ENCODE measurements at regions not wholly inside any gene's neighbourhood (a gene's known extent, or its start where the extent isn't known, plus 50 kb on each side); places are given as distances from the start of the nearest gene placed in this dataset.
A peak's percentile ranks its signal among the peaks of the same experiment; 100 is the strongest.
"Not testable (repeated sequence)": the region's sequence is repeated elsewhere in the genome, so short reads cannot be mapped to it uniquely, and the experiment has no call there.

GRCh38 chr13:79966493-79966895 lies 374.4 kb downstream of the SPRY2 start:
- no peak for DNase-seq

DNA sequence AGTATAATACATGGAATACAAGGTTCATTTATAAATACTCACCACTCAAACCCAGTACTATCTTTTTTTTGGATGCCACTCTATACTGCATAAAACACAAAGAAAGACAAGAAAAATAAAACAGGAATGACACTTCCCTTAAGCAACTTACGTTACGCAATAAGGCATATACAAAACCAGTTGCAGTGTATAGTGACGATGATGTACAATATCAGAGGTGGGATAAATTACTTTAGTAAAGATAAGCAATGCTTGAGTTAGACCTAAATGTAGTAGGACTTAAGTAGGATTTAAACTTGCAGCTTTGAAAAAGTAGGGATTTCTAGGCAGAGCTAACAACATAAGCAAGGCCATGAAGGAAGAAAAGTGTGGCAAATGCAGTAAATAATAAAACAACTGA lies 374.9 kb downstream of the SPRY2 start:
- peak; percentile 35 for DNase-seq

DNA sequence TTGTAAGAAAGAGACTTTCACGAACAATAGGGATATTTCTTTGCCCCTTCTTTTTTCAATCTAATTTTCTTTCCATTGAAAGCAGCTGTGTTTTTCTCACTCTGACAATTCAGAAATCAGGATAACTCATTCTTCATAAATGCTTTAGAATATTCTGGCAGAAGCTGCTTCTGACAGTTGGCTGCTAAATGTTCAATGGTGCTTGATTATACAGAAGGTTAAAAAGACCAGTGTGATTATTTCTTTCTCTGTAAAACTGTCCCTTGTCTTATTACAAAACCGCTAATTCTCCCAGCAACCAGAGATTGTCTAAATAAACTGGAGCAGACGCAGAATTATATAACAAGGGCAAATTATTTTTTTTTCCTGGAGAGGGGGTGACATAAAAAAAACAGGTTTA lies 394.4 kb downstream of the SPRY2 start:
- no peak for DNase-seq

DNA sequence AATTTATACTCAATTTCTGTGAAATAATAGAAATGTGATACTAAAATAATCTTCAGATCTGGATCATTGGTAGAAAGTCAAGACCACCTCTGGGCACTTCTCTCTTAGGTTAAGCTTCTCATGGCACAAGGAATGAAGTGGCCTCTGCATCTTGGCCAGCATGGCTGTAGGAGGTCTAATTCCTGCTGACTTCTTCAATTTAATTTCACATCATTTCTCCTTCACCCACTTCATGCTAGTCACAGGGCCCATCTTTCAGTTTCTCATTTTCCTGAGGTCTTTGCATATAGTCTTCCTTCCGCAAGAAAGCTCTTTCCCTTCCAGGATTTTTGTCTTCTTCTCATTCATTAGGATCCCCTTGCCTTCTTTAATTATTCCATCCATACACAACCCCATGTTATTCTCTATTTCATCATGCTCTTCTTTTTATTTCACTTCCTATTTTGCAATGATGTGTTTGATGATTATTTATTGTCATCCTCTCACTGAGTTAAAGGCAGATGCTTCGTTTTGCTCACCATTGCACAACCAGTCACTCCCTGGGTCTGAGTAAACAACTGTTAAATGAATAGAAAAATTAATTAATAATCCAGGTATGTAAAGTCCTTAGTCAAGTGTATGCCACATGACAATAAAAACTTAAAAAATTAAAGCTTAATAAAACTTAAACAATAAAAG lies 397.4 kb downstream of the SPRY2 start:
- peak; percentile 76 for DNase-seq

DNA sequence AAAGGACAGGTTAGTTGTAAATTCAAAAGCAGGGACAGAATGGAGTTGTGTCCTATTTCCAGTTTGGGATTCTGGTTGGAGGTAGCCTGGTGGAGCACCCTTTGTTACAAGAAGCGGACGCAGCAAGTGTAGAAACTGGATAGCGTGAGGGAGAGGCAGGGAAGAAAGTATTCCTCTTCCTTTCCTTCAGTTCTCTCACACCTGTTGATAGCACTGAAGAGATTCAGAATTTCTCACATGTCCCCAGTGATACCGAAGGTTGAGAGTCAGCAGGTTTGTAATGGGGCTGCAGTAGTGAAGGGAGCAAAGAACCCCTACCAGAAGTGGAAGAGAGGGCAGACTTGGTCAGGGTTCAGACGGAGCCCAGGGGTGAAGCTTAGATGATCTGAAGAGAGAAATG lies 399.2 kb downstream of the SPRY2 start:
- no peak for DNase-seq

DNA sequence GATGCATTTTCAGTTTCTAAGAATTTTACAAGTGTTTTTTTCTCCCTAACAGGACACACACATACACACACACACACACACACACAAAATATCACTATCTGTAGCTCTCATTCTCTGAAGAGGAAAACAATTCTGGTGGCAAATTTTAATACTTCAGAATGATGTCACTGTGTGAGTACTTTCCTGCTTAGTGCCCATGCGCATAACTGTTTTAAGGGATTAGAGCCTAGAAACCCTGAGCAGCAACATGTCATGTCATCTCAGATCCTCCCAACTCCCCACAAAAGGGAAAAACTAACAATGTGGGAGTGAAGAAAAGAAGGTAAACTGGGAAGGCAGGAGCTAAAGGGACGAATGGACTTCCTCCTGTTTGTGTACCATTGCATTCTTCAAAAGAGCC lies 401.2 kb downstream of the SPRY2 start:
- DNase-seq: no peak

- DNase-seq: no peak
Observed at GRCh38 chr13:79937771-79938216, 403.1 kb downstream of the SPRY2 start.

GRCh38 chr13:79937311-79937710 lies 403.6 kb downstream of the SPRY2 start:
- no peak for DNase-seq

GRCh38 chr13:79936368-79937136 lies 404.4 kb downstream of the SPRY2 start:
- DNase-seq: no peak

GRCh38 chr13:79935121-79935520 lies 405.8 kb downstream of the SPRY2 start:
- no peak for DNase-seq

GRCh38 chr13:79933389-79933788 lies 407.5 kb downstream of the SPRY2 start:
- no peak for DNase-seq

DNA sequence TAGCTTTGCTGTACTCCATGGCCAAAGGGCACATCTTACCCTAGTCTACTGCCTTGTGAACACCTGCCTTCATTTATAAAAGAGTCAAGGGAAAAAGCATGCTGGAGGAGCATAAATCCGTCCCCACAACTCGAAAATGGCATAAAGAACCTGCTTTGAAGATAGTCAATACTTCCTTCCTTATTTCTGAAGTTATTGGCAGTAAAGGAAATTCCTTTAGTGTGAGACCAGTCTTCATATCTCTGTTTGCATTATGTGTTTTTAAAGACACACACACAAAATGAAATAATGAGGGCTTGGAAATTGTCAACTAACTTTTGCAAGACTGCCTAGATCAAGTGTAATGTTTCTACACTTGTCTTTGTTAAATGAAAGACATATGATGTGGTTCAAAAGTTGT lies 408.4 kb downstream of the SPRY2 start:
- no peak for DNase-seq

- not testable (repeated sequence) for DNase-seq
Observed at GRCh38 chr13:79923973-79924556, 416.9 kb downstream of the SPRY2 start.

DNA sequence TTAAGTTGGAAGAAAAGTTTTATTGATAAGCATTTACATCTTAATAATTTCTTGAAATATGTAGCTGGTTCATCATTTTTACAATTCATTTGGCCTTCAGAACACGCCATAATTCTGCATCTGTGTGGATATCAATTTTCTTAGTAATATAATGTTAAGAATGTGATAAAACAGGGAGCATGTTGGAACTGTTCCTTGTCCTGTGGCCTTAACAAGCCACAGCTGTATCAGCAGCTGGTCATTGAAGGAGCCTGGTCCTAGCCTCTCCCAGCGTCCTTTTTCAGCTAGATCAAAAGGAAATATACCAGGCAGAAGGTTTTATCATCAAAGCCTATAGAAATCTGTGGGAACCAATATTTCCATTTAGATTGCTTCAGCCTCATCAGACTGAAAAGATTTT lies 421.8 kb downstream of the SPRY2 start:
- DNase-seq: no peak

- peak; percentile 44 for DNase-seq
Observed at GRCh38 chr13:79918620-79919019, 422.3 kb downstream of the SPRY2 start.

- DNase-seq: peak; percentile 80
Observed at GRCh38 chr13:79917628-79918027, 423.3 kb downstream of the SPRY2 start.

DNA sequence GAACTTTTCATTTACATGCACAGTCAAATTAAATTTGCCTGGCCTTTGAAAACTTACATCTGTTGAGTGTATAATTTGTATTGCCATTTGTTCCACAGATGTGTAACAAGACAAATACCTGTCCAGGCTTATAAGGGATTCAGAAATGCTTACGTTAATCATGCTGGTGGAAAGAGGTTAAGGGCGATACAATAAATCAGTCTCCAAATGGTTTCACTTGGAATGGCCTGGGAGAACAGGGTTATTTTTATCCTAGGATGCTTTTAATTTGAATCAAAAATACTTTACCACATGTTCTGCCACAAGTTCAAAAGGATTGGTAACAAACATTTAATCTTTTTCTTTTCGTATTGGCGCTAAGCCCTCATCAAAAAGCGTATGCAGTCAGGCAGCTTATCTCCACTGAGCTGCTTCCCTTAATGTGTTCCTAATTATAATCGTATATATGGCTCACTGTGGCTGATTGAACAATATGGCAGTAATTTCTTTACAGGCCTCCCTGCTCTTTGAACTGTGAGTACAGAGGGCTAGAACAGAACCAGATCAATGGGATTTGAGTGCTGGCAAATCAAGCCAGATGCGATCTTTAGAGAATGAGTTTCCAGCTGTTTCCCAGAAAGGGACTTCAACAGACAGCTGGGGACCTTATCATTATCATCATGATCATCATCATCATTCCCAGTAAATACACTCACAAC lies 425.7 kb downstream of the SPRY2 start:
- DNase-seq: no peak

DNA sequence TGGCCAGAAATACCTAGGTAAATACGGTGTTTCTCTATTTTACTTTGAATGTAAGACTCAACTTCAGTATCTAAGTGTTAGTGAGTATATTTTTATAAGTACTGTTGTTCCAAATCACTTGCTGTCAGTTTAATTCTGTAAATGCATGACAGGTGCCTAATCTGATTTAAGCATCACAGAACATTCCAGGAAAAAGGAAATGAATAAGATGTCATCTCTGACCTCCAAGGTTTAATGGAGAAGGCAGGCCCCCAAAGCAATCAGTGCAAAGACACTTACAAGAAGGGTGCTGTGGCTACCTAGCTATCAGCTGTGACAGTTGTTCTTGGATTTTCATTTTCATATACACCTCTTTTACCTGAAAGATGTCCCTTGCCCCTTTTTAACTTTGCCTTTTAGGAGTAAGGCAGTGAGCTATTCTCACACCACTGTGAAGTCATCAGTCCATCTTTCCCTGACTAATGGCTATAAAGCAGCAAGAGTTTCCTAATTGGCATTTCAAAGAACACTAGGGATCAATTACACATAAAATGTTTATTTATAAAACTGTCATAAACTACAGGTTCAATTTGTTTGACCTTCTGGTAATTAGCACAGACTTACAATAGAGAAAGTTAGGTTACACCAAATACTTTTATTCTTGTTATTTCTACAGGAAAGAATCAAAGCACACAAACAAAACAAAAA lies 427.6 kb downstream of the SPRY2 start:
- DNase-seq: no peak

DNA sequence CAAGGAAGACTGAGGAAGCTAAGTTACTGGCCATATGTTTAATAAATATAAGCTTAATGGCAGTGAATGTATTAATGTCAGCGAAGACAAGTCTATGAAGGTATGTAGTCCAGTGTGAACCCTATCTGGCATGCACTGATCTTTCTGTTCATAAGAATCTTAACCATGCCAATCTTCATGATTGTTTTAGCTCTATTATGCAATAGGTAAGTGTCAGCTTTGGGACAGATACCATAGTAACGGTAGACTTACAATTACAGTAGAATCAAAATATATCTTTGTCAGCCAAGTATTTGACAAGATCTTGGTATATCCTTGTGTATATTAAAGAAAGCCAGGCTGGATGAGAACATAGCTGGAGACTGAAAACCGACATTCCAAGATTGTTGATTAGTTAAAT lies 428.5 kb downstream of the SPRY2 start:
- peak; percentile 12 for DNase-seq

DNA sequence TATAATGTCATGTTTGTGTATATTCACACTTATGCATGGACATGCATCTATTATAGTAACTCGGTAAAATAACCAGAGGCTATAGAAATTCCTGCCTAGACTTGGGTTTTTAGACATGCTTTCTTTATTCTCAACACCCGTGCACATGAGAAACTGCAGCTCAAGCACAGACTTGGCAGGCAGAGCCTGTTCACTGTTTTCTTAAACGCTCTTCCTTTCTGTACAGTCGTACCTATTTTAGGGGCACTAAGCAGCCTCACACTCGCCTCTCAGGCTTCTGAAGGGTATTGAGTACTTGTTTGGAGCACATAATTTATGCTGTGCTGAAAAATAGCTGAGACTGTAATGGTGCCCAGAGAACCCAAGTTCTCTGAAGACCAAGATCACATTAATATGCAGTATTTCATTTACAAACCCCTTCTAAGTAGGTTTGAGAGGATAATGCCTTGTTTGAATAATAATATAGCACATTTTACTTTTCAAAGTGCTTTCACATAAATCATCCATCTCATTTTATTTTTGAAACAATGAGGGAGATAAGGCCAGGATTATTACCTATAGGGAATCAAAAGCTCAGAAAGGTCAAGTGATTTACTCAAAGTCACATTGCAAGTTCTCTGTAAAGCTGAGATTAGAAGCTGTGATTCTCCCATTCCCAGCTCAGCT lies 429.9 kb downstream of the SPRY2 start:
- DNase-seq: no peak

GRCh38 chr13:79909644-79910043 lies 428.7 kb downstream of the NDFIP2 start:
- DNase-seq: no peak

GRCh38 chr13:79908381-79908780 lies 427.4 kb downstream of the NDFIP2 start:
- peak; percentile 10 for DNase-seq
